Activated naive CD4-positive, alpha-beta T cell treated with anti-CD3 and anti-CD28 coated beads, Interleukin-2, amount 50 U/mL, for 72 hours (primary cell): ENCODE measurements at regions not wholly inside any gene's neighbourhood (a gene's known extent, or its start where the extent isn't known, plus 50 kb on each side); places are given as distances from the start of the nearest gene placed in this dataset.

Experiments used
- ATAC-seq, 2 donors: fragments of 150-1000 bp; cut with Tn5 transposase; 2 replicates each; pipeline ENCODE4 v1.10.0; 2021; ENCODE audit warnings: mild to moderate bottlenecking in 2 of 2, moderate library complexity in 2 of 2
- DNase-seq, 2 donors: peaks; one replicate each; pipeline ENCODE4 v3.0.0; 2021 to 2022; ENCODE audit warnings: low spot score in 2 of 2
- H3K27ac Mint-ChIP-seq, 2 donors: one replicate each; pipeline ENCODE4 v1.8.0; 2022; ENCODE audit warnings: mild to moderate bottlenecking in 2 of 2, mixed read lengths in 2 of 2
- H3K36me3 Mint-ChIP-seq, 2 donors: one replicate each; pipeline ENCODE4 v1.8.0; 2022; ENCODE audit warnings: mixed read lengths in 2 of 2
- H3K9me3 Mint-ChIP-seq, 2 donors: one replicate each; pipeline ENCODE4 v1.8.0; 2022; ENCODE audit warnings: mixed read lengths in 2 of 2

DNA sequence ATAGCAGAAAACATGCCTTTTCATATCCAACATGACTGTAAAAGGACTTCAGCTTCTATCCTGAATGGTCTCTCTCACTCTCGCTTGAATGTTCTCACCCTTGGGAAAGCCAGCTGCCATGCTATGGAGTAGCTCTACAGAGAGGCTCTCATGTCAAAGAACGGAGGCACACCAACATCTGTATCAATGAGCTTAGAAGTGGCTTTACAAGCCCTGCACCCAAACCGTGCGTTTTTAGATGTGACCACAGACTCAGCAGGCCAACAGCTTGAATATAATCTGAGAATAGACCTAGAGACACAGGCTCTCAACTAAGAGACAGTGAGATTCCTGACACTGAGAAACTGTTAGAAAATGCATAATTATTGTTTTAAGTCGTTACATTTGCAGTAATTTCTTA is 1231.6 kb upstream of the CDH9 start:
- DNase-seq = no peak
- H3K27ac Mint-ChIP-seq = no peak overlapping the region
- ATAC-seq = no peak
- H3K36me3 Mint-ChIP-seq = no peaks in the 10 kb centered on the region
- H3K9me3 Mint-ChIP-seq = peaks cover 13 to 20% of the 10 kb centered on the region in 2 donors

- peaks cover 13 to 17% of the 10 kb centered on the region in 2 donors for H3K9me3 Mint-ChIP-seq
- H3K27ac Mint-ChIP-seq = no peak overlapping the region
- no peaks in the 10 kb centered on the region for H3K36me3 Mint-ChIP-seq
- no peak for DNase-seq
- no peak for ATAC-seq
Observed at GRCh38 chr5:28265877-28266276, 1227.5 kb upstream of the CDH9 start.

- Mint-ChIP-seq H3K36me3 (no peaks in the 10 kb centered on the region), H3K9me3 (peaks cover 13 to 27% of the 10 kb centered on the region in 2 donors), H3K27ac (no peak overlapping the region)
- ATAC-seq (no peak), DNase-seq (no peak)
Observed at GRCh38 chr5:28254846-28255245, 1216.5 kb upstream of the CDH9 start.

GRCh38 chr5:28253431-28253830 is 1215.0 kb upstream of the CDH9 start:
- Mint-ChIP-seq H3K27ac (no peak overlapping the region), H3K36me3 (peaks cover 0 to 1% of the 10 kb centered on the region in 2 donors), H3K9me3 (peaks cover 20 to 36% of the 10 kb centered on the region in 2 donors)
- DNase-seq (no peak), ATAC-seq (no peak)

DNA sequence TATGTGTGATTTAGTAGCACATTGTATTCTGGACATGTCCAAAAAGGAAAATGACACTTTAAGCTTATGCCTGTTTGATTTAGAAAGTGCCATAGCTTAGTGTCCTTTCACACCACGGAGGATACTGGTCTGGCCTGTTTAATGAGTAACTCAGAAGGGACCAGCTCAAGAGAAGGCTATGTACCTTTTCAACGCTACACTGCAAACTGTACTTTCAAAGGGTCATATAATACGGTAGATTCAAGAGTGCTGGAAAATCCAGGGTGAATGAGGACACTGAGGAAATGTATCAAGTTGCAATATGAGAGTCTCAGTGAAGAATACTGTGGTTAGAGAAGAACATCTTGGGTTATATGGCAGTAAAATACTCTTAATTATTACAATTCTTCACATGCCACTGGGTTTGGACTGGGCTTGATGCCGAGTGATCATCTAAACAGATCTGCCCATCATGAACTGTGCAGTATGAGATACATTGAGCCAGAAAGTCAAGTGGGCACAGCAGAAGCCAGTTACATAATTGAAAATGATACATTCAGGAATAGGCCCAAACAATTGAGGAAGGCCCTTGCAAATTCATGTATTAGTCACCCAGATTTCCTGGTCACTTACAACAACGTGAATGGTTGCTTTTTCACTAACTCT is 1211.5 kb upstream of the CDH9 start:
- Mint-ChIP-seq H3K36me3 (peaks cover 0 to 4% of the 10 kb centered on the region in 2 donors), H3K27ac (no peak overlapping the region)
- no peak for DNase-seq

GRCh38 chr5:28234356-28234968 is 1196.1 kb upstream of the CDH9 start:
- H3K9me3 Mint-ChIP-seq = peaks cover 16 to 18% of the 10 kb centered on the region in 2 donors
- ATAC-seq (no peak), DNase-seq (no peak)
- H3K27ac Mint-ChIP-seq = no peak overlapping the region
- H3K36me3 Mint-ChIP-seq = no peaks in the 10 kb centered on the region

More for the DNA sequence above, 1211.5 kb upstream of the CDH9 start:
- peaks cover 18 to 39% of the 10 kb centered on the region in 2 donors for H3K9me3 Mint-ChIP-seq
- ATAC-seq = no peak

DNA sequence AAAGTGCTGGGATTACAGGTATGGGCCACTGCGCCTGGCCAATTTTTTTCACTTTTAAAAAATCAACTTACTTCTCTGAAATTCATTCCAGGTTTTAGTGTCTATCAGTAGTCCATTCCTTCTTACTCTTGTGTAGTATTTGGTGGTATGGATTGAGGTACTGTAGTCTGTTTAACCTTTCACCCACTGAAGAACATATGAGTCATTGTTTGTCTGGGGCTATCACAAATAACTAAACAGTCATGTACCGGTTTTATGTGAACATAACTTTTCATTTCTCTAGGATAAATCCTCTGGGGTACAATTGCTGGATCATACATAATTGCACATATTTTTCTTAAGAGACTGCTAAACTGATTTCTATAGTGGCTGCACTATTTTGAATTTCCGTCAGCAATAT is 1188.0 kb upstream of the CDH9 start:
- no peak overlapping the region for H3K27ac Mint-ChIP-seq
- peaks cover 15 to 17% of the 10 kb centered on the region in 2 donors for H3K9me3 Mint-ChIP-seq
- ATAC-seq (no peak), DNase-seq (no peak)
- no peaks in the 10 kb centered on the region for H3K36me3 Mint-ChIP-seq

- ATAC-seq = no peak
- H3K9me3 Mint-ChIP-seq = peaks cover 8 to 16% of the 10 kb centered on the region in 2 donors
- DNase-seq = no peak
- no peak overlapping the region for H3K27ac Mint-ChIP-seq
- no peaks in the 10 kb centered on the region for H3K36me3 Mint-ChIP-seq
Observed at GRCh38 chr5:28219539-28219938, 1181.2 kb upstream of the CDH9 start.

DNA sequence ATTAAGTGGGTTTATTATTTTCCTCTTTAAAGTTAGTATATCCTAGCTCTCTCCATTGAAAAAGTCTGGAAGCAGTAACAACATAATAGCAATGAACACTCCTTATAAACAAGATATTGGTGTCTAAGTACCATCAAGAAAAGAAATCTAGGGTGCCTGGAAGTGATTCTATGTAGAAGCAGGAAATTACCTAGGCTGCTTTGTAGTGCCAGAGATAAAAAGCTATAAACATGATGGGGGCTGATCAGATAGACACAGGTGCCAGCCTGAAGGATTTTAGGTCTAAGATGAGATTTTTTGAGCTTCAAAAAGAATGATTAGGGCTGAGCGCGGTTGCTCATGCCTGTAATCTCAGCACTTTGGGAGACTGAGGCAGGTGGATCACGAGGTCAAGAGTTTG is 1179.3 kb upstream of the CDH9 start:
- H3K27ac Mint-ChIP-seq = no peak overlapping the region

GRCh38 chr5:28216939-28217360 is 1178.6 kb upstream of the CDH9 start:
- Mint-ChIP-seq H3K36me3 (no peaks in the 10 kb centered on the region), H3K27ac (no peak overlapping the region), H3K9me3 (peaks cover 8 to 17% of the 10 kb centered on the region in 2 donors)
- no peak for DNase-seq
- ATAC-seq = no peak

More for the DNA sequence above, 1179.3 kb upstream of the CDH9 start:
- ATAC-seq (no peak), DNase-seq (no peak)
- Mint-ChIP-seq H3K9me3 (peaks cover 8 to 17% of the 10 kb centered on the region in 2 donors), H3K36me3 (no peaks in the 10 kb centered on the region)

DNA sequence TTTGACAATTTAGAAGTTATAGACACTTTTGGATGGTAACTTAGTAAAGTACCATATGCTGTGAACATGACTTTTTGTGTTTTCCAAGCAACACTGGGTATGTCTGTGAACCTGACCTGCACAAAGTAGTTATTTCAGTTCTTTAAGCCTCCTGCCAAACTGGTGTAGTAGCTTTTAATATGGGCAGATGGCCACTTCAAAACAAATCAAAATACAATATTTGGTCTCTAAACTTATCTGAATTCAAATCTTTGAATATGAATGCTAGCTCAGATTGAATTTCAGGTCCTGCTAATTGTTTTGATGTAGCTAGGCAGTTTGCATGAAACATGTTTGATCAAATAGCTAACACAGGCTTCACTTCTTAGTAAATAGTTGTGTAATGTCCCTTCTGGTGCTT is 1176.7 kb upstream of the CDH9 start:
- H3K36me3 Mint-ChIP-seq = no peaks in the 10 kb centered on the region
- H3K27ac Mint-ChIP-seq = no peak overlapping the region
- H3K9me3 Mint-ChIP-seq = peaks cover 8 to 20% of the 10 kb centered on the region in 2 donors
- DNase-seq = no peak
- no peak for ATAC-seq

- no peaks in the 10 kb centered on the region for H3K36me3 Mint-ChIP-seq
- peaks cover 3 to 19% of the 10 kb centered on the region in 2 donors for H3K9me3 Mint-ChIP-seq
- no peak overlapping the region for H3K27ac Mint-ChIP-seq
- no peak for DNase-seq
- ATAC-seq = no peak
Observed at GRCh38 chr5:28214292-28214691, 1175.9 kb upstream of the CDH9 start.

GRCh38 chr5:28208356-28208755 is 1170.0 kb upstream of the CDH9 start:
- Mint-ChIP-seq H3K9me3 (peaks cover 5 to 9% of the 10 kb centered on the region in 2 donors), H3K36me3 (no peaks in the 10 kb centered on the region), H3K27ac (no peak overlapping the region)
- ATAC-seq (no peak), DNase-seq (no peak)

DNA sequence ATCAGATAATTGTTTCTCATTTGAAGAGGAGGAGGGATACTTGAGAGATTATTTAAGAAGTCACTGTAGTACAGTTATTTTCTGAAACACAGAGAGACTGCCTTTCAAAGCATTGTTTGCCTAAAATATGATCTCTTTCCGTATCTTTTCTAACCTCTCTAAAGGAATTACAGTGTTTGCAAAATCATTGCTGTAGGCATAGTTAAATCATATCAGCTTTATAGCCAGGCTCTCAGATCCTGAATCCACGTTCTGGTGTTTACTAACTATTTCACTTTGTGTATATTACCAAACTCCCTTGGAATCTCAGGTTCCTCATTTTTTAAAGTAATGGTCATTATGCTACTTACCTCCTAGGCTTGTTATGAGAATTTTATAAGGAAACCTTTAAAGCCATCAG is 1151.6 kb upstream of the CDH9 start:
- H3K27ac Mint-ChIP-seq = no peak overlapping the region
- ATAC-seq (no peak), DNase-seq (no peak)
- H3K9me3 Mint-ChIP-seq = peaks cover 12% of the 10 kb centered on the region in 2 donors
- H3K36me3 Mint-ChIP-seq = no peaks in the 10 kb centered on the region

GRCh38 chr5:28174691-28175090 is 1136.3 kb upstream of the CDH9 start:
- ATAC-seq (no peak), DNase-seq (no peak)
- H3K9me3 Mint-ChIP-seq = peaks cover 5 to 19% of the 10 kb centered on the region in 2 donors
- H3K27ac Mint-ChIP-seq = no peak overlapping the region
- no peaks in the 10 kb centered on the region for H3K36me3 Mint-ChIP-seq

GRCh38 chr5:28165096-28165495 is 1126.7 kb upstream of the CDH9 start:
- no peak overlapping the region for H3K27ac Mint-ChIP-seq

GRCh38 chr5:28164568-28164967 is 1126.2 kb upstream of the CDH9 start:
- H3K36me3 Mint-ChIP-seq = peaks cover 0 to 4% of the 10 kb centered on the region in 2 donors
- peaks cover 19% of the 10 kb centered on the region in 2 donors for H3K9me3 Mint-ChIP-seq
- H3K27ac Mint-ChIP-seq = no peak overlapping the region
- DNase-seq (no peak), ATAC-seq (no peak)

More at GRCh38 chr5:28165096-28165495, 1126.7 kb upstream of the CDH9 start:
- Mint-ChIP-seq H3K36me3 (no peaks in the 10 kb centered on the region), H3K9me3 (peaks cover 14 to 16% of the 10 kb centered on the region in 2 donors)
- DNase-seq = no peak
- ATAC-seq = no peak

GRCh38 chr5:28156981-28157380 is 1118.6 kb upstream of the CDH9 start:
- peaks cover 16 to 17% of the 10 kb centered on the region in 2 donors for H3K9me3 Mint-ChIP-seq
- no peak for DNase-seq

More at GRCh38 chr5:28156981-28157380, 1118.6 kb upstream of the CDH9 start:
- H3K27ac Mint-ChIP-seq = no peak overlapping the region
- ATAC-seq = no peak
- H3K36me3 Mint-ChIP-seq = peaks cover 0 to 4% of the 10 kb centered on the region in 2 donors
